ENCODE measurements at regions not wholly inside any gene's neighbourhood (a gene's known extent, or its start where the extent isn't known, plus 50 kb on each side); places are given as distances from the start of the nearest gene placed in this dataset.
A peak's percentile ranks its signal among the peaks of the same experiment; 100 is the strongest.

DNA sequence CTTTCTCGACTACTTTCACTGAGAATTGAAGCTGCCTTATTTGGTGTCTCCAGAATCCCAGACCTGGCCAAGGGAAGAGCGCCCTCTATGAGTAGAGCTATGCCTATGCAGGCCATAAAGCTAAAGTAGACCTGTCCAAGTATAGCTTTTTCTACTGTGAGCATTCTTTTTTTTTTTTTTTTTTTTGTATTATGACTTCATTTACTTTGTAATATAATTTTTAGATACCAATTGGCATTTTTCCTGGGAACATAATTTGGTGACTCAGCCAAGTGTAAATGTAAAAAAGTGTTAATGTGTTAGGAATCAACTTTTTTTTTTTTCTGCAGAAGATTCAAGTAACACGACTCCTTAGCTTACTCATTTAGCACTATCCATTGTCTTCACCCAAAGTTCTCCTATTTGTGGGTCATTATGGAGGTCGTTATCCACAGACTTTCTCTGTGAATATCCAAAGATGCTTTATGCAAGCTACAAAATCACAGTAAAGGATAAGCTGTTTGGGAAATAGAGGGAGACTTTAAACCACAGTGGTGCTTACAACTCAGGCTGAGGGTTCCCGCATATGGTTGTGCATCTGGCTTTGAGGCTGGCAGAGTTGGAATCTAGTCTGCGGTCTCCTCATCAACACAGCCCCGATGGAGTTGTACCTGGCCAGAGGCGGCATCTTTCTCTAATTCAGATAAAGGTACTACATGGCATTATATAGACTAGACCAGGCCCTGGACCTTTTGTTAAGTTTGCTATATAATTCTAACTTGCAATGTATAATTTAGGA lies 1040.2 kb upstream of the SORCS1 start:
- Mint-ChIP-seq H3K27me3 (ENCODE audit: low read depth) (no peaks in the 10 kb centered on the region), H3K36me3 (no peaks in the 10 kb centered on the region), H3K4me3 (no peak overlapping the region), H3K27ac (no peak overlapping the region; the same call in 1 of the 2 replicates), H3K4me1 (peaks cover 18% of the 10 kb centered on the region), H3K9me3 (no peaks in the 10 kb centered on the region)
- ChIA-PET CTCF (interaction anchor here (0.5 to 2.6 kb wide), 76 partner anchors 10 to 1252 kb away, joined by 3 to 59 read pairs (median 4); no protein-coding TSS in a partner anchor), POLR2A (interaction anchor here (0.7 kb wide), 2 partner anchors 82 to 602 kb away, joined by 3 to 5 read pairs; no protein-coding TSS in a partner anchor)
- TF ChIP-seq, protein P1, sequence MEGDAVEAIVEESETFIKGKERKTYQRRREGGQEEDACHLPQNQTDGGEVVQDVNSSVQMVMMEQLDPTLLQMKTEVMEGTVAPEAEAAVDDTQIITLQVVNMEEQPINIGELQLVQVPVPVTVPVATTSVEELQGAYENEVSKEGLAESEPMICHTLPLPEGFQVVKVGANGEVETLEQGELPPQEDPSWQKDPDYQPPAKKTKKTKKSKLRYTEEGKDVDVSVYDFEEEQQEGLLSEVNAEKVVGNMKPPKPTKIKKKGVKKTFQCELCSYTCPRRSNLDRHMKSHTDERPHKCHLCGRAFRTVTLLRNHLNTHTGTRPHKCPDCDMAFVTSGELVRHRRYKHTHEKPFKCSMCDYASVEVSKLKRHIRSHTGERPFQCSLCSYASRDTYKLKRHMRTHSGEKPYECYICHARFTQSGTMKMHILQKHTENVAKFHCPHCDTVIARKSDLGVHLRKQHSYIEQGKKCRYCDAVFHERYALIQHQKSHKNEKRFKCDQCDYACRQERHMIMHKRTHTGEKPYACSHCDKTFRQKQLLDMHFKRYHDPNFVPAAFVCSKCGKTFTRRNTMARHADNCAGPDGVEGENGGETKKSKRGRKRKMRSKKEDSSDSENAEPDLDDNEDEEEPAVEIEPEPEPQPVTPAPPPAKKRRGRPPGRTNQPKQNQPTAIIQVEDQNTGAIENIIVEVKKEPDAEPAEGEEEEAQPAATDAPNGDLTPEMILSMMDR (IDR thresholded peaks at IDR 0.05), result peak; percentile 85
- TF ChIP-seq, protein P2, sequence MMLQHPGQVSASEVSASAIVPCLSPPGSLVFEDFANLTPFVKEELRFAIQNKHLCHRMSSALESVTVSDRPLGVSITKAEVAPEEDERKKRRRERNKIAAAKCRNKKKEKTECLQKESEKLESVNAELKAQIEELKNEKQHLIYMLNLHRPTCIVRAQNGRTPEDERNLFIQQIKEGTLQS (CRISPR knock-in tag; conservative IDR thresholded peaks at IDR 0.05), result no peak
- peak; percentile 97 for ATAC-seq
- peak; percentile 38 for DNase-seq (ENCODE audit: low spot score)

DNA sequence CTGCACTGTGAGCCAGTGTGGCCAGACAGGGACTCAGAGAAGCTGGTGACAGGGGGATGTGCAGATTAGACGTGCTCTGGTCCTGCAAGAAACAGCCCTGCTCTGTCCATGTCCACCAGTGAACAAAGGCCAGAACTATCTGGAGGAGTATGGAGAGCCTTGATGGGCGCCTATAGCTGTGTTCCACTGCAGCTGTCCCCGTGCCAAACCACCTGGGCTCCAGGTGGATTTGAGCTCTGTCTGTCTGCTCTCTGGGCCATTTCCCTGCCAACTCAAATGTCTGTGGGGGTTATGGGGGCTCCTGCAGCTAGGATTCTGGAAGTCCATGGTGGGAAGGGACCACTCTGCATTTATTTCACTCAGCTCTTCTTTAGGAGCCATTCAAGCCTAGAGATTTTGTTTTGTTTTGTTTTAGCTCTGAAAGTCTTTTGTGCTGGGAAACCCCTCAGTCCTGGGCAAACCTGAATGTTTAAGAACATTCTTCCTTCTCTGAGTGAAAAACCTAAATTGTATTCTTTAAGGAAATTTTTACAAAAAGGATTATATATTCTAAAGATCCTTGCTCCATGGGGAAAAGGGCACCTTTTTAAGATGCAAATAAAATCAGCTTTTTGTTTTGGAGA lies 1039.5 kb upstream of the SORCS1 start:
- DNase-seq (ENCODE audit: low spot score) (no peak), ATAC-seq (peak; percentile 61)
- H3K4me1 Mint-ChIP-seq, result peaks cover 18% of the 10 kb centered on the region
- no peaks in the 10 kb centered on the region for H3K36me3 Mint-ChIP-seq
- no peaks in the 10 kb centered on the region for H3K9me3 Mint-ChIP-seq
- ChIA-PET CTCF (interaction anchor here (0.5 to 2.6 kb wide), 72 partner anchors 10 to 1253 kb away, joined by 3 to 59 read pairs (median 4); no protein-coding TSS in a partner anchor), POLR2A (interaction anchor here (0.7 kb wide), 1 partner anchor 601 kb away, joined by 5 read pairs; no protein-coding TSS in a partner anchor)
- H3K27me3 Mint-ChIP-seq (ENCODE audit: low read depth), result no peaks in the 10 kb centered on the region
- H3K27ac Mint-ChIP-seq, result no peak overlapping the region
- H3K4me3 Mint-ChIP-seq, result no peak overlapping the region
- TF ChIP-seq ETV6 (CRISPR knock-in tag; IDR thresholded peaks at IDR 0.05) (no peak), RORB (CRISPR knock-in tag; IDR thresholded peaks at IDR 0.05) (no peak), FOXJ3 (CRISPR knock-in tag; IDR thresholded peaks at IDR 0.05; ENCODE audit: borderline replicate concordance) (no peak), ZNF121 (CRISPR knock-in tag; IDR thresholded peaks at IDR 0.05) (no peak), CREM (CRISPR knock-in tag; IDR thresholded peaks at IDR 0.05) (no peak), GRHL2 (CRISPR knock-in tag; IDR thresholded peaks at IDR 0.05; ENCODE audit: insufficient replicate concordance, severe bottlenecking) (no peak)
- TF ChIP-seq, protein P3, sequence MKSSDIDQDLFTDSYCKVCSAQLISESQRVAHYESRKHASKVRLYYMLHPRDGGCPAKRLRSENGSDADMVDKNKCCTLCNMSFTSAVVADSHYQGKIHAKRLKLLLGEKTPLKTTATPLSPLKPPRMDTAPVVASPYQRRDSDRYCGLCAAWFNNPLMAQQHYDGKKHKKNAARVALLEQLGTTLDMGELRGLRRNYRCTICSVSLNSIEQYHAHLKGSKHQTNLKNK (CRISPR knock-in tag; IDR thresholded peaks at IDR 0.05), result no peak
- TF ChIP-seq, protein P4, sequence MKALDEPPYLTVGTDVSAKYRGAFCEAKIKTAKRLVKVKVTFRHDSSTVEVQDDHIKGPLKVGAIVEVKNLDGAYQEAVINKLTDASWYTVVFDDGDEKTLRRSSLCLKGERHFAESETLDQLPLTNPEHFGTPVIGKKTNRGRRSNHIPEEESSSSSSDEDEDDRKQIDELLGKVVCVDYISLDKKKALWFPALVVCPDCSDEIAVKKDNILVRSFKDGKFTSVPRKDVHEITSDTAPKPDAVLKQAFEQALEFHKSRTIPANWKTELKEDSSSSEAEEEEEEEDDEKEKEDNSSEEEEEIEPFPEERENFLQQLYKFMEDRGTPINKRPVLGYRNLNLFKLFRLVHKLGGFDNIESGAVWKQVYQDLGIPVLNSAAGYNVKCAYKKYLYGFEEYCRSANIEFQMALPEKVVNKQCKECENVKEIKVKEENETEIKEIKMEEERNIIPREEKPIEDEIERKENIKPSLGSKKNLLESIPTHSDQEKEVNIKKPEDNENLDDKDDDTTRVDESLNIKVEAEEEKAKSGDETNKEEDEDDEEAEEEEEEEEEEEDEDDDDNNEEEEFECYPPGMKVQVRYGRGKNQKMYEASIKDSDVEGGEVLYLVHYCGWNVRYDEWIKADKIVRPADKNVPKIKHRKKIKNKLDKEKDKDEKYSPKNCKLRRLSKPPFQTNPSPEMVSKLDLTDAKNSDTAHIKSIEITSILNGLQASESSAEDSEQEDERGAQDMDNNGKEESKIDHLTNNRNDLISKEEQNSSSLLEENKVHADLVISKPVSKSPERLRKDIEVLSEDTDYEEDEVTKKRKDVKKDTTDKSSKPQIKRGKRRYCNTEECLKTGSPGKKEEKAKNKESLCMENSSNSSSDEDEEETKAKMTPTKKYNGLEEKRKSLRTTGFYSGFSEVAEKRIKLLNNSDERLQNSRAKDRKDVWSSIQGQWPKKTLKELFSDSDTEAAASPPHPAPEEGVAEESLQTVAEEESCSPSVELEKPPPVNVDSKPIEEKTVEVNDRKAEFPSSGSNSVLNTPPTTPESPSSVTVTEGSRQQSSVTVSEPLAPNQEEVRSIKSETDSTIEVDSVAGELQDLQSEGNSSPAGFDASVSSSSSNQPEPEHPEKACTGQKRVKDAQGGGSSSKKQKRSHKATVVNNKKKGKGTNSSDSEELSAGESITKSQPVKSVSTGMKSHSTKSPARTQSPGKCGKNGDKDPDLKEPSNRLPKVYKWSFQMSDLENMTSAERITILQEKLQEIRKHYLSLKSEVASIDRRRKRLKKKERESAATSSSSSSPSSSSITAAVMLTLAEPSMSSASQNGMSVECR (CRISPR knock-in tag; IDR thresholded peaks at IDR 0.05; ENCODE audit: borderline replicate concordance), result no peak
- TF ChIP-seq, protein P5, sequence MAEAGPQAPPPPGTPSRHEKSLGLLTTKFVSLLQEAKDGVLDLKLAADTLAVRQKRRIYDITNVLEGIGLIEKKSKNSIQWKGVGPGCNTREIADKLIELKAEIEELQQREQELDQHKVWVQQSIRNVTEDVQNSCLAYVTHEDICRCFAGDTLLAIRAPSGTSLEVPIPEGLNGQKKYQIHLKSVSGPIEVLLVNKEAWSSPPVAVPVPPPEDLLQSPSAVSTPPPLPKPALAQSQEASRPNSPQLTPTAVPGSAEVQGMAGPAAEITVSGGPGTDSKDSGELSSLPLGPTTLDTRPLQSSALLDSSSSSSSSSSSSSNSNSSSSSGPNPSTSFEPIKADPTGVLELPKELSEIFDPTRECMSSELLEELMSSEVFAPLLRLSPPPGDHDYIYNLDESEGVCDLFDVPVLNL (CRISPR knock-in tag; IDR thresholded peaks at IDR 0.05; ENCODE audit: borderline replicate concordance, low read depth), result no peak
- TF ChIP-seq, protein P6, sequence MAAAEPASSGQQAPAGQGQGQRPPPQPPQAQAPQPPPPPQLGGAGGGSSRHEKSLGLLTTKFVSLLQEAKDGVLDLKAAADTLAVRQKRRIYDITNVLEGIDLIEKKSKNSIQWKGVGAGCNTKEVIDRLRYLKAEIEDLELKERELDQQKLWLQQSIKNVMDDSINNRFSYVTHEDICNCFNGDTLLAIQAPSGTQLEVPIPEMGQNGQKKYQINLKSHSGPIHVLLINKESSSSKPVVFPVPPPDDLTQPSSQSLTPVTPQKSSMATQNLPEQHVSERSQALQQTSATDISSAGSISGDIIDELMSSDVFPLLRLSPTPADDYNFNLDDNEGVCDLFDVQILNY (CRISPR knock-in tag; IDR thresholded peaks at IDR 0.05), result no peak
- TF ChIP-seq, protein P7, sequence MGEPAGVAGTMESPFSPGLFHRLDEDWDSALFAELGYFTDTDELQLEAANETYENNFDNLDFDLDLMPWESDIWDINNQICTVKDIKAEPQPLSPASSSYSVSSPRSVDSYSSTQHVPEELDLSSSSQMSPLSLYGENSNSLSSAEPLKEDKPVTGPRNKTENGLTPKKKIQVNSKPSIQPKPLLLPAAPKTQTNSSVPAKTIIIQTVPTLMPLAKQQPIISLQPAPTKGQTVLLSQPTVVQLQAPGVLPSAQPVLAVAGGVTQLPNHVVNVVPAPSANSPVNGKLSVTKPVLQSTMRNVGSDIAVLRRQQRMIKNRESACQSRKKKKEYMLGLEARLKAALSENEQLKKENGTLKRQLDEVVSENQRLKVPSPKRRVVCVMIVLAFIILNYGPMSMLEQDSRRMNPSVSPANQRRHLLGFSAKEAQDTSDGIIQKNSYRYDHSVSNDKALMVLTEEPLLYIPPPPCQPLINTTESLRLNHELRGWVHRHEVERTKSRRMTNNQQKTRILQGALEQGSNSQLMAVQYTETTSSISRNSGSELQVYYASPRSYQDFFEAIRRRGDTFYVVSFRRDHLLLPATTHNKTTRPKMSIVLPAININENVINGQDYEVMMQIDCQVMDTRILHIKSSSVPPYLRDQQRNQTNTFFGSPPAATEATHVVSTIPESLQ (CRISPR knock-in tag; IDR thresholded peaks at IDR 0.05), result no peak
- TF ChIP-seq, protein P8, sequence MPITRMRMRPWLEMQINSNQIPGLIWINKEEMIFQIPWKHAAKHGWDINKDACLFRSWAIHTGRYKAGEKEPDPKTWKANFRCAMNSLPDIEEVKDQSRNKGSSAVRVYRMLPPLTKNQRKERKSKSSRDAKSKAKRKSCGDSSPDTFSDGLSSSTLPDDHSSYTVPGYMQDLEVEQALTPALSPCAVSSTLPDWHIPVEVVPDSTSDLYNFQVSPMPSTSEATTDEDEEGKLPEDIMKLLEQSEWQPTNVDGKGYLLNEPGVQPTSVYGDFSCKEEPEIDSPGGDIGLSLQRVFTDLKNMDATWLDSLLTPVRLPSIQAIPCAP (CRISPR knock-in tag; IDR thresholded peaks at IDR 0.05), result no peak
- TF ChIP-seq, protein P9, sequence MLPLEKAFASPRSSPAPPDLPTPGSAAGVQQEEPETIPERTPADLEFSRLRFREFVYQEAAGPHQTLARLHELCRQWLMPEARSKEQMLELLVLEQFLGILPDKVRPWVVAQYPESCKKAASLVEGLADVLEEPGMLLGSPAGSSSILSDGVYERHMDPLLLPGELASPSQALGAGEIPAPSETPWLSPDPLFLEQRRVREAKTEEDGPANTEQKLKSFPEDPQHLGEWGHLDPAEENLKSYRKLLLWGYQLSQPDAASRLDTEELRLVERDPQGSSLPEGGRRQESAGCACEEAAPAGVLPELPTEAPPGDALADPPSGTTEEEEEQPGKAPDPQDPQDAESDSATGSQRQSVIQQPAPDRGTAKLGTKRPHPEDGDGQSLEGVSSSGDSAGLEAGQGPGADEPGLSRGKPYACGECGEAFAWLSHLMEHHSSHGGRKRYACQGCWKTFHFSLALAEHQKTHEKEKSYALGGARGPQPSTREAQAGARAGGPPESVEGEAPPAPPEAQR (CRISPR knock-in tag; IDR thresholded peaks at IDR 0.05), result no peak
- TF ChIP-seq, protein P10, sequence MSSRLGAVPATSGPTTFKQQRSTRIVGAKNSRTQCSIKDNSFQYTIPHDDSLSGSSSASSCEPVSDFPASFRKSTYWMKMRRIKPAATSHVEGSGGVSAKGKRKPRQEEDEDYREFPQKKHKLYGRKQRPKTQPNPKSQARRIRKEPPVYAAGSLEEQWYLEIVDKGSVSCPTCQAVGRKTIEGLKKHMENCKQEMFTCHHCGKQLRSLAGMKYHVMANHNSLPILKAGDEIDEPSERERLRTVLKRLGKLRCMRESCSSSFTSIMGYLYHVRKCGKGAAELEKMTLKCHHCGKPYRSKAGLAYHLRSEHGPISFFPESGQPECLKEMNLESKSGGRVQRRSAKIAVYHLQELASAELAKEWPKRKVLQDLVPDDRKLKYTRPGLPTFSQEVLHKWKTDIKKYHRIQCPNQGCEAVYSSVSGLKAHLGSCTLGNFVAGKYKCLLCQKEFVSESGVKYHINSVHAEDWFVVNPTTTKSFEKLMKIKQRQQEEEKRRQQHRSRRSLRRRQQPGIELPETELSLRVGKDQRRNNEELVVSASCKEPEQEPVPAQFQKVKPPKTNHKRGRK (CRISPR knock-in tag; IDR thresholded peaks at IDR 0.05; ENCODE audit: borderline replicate concordance), result no peak

Data from WTC11 (cell line).